ENCODE measurements at regions not wholly inside any gene's neighbourhood (a gene's known extent, or its start where the extent isn't known, plus 50 kb on each side); places are given as distances from the start of the nearest gene placed in this dataset.

DNA sequence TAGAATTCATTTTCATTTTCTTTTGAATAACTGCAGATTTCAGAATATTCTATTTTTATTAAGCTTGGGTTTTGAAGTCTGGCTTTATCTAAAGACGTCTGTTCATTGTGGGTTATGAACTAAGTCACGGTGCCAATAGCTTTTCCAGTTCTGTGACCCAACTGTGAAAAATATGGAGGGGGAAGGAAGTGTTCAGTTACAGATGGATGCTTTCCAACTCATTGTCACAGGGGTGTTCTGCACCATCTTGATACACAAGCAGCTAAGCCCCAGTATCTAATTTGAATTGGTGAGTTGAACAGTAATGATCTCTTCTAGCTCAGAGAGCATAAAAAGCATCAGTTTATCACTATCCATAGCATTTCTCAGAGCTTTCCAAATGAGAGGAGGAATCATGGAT, 710.6 kb downstream of the EDEM1 start:
- H2AFZ ChIP-seq (ENCODE audit: low read depth, low read length), result no peak overlapping the region
- POLR2A ChIA-PET, result no interaction called here
- no peaks in the 10 kb centered on the region for H3K9me1 ChIP-seq (ENCODE audit: control insufficient read depth, insufficient read depth, low read length)
- H3K36me3 ChIP-seq (ENCODE audit: control insufficient read depth, insufficient read depth, low read length), result no peaks in the 10 kb centered on the region
- TF ChIP-seq RFX7 (CRISPR knock-in tag; IDR thresholded peaks at IDR 0.05), result no peak
- CTCF ChIA-PET (ENCODE audit: low intra/inter-chr PET ratio), result interaction anchor here (0.5 kb wide), 1 partner anchor 483 kb away, joined by 3 read pairs; no protein-coding TSS in a partner anchor
- H3K27me3 ChIP-seq (ENCODE audit: control insufficient read depth in 2 of 2, insufficient read depth in 2 of 2, low read length in 2 of 2), result no peaks in the 10 kb centered on the region
- H3K4me3 ChIP-seq, result no peak overlapping the region
- H4K20me1 ChIP-seq (replicated peaks; ENCODE audit: control insufficient read depth, insufficient read depth, low read length), result no peaks in the 10 kb centered on the region
- H3K9ac ChIP-seq (ENCODE audit: insufficient read depth in 1 of 2, low read depth in 2 of 2, low read length in 2 of 2), result no peak overlapping the region
- H3K79me2 ChIP-seq (ENCODE audit: control insufficient read depth, insufficient read depth, low read length), result no peaks in the 10 kb centered on the region
- H3K4me2 ChIP-seq (ENCODE audit: insufficient read depth, low read length), result no peak overlapping the region
- DNase-seq (ENCODE audit: extremely low read depth in 1 of 4, low spot score in 3 of 4), result no peak
- BruUV-seq (replicated peaks), result no TSS peak
- no peaks in the 10 kb centered on the region for H3K4me1 ChIP-seq (replicated peaks in 1 of 2; ENCODE audit: control insufficient read depth in 2 of 2, insufficient read depth in 2 of 2, low read length in 2 of 2)
- WGBS (ENCODE audit: insufficient coverage, low coverage, missing lambda C conversion rate), result 0% methylated on average over 2 of the region's 2 CpGs
- no peak for ATAC-seq
- in situ Hi-C loops (cut with MboI) (no loop called here), intact Hi-C loops (cut with micrococcal nuclease) (loop anchor here (10.0 kb wide), 1 partner anchor 473 kb away; no protein-coding TSS in a partner anchor)
- no peaks in the 10 kb centered on the region for H3K9me3 ChIP-seq (replicated peaks; ENCODE audit: control insufficient read depth, insufficient read depth, low read depth, low read length)
- no peak for FAIRE-seq
- no peak overlapping the region for H3K27ac ChIP-seq (ENCODE audit: extremely low read depth, low read depth, low read length)

DNA sequence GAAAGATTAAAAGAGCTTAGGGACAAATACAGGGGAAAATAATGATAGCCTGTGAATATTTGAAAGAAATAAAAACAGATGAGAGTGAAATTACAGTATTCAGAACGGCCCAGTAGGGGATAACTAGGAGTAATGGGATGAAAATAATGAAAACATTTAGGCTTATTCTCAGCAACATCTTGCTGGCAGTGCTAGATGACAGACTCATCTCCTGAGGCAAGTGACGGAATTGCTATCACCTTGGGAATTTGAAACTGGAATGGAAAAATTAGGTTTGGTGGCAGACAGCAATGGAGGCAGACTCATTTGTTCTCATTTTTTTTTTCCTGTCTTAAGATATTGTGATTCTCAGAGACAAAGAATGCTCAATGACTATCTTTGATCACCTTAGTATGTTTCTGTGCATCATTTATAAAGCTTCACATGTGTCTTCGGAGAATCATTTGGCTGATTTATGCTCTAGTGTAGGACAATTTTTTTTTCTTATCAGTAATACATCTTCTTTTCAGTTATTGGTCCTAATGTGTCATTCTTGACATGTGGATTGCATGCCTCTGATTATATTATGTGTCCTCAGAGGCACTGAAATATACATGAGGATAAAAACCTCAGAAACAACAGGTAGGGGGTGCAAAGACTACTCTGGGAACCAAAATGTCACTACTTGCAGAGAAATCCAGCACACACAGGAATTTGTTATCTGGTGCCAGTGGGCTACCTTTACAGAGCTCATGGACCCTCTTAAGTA, 711.7 kb downstream of the EDEM1 start:
- ATAC-seq, result no peak
- FAIRE-seq, result no peak
- ChIA-PET CTCF (ENCODE audit: low intra/inter-chr PET ratio) (no interaction called here), POLR2A (interaction anchor here (0.7 kb wide), 1 partner anchor 587 kb away, joined by 3 read pairs; no protein-coding TSS in a partner anchor)
- H3K27ac ChIP-seq (ENCODE audit: extremely low read depth, low read depth, low read length), result no peak overlapping the region
- no peak overlapping the region for H3K9ac ChIP-seq (ENCODE audit: insufficient read depth in 1 of 2, low read depth in 2 of 2, low read length in 2 of 2)
- BruUV-seq (replicated peaks), result no TSS peak
- H2AFZ ChIP-seq (ENCODE audit: low read depth, low read length), result no peak overlapping the region
- no peaks in the 10 kb centered on the region for H3K9me1 ChIP-seq (ENCODE audit: control insufficient read depth, insufficient read depth, low read length)
- H3K79me2 ChIP-seq (ENCODE audit: control insufficient read depth, insufficient read depth, low read length), result no peaks in the 10 kb centered on the region
- H3K36me3 ChIP-seq (ENCODE audit: control insufficient read depth, insufficient read depth, low read length), result no peaks in the 10 kb centered on the region
- no peaks in the 10 kb centered on the region for H4K20me1 ChIP-seq (replicated peaks; ENCODE audit: control insufficient read depth, insufficient read depth, low read length)
- no peak overlapping the region for H3K4me3 ChIP-seq
- 0% methylated on average over 3 of the region's 3 CpGs for WGBS (ENCODE audit: insufficient coverage, low coverage, missing lambda C conversion rate)
- no peaks in the 10 kb centered on the region for H3K4me1 ChIP-seq (replicated peaks in 1 of 2; ENCODE audit: control insufficient read depth in 2 of 2, insufficient read depth in 2 of 2, low read length in 2 of 2)
- no peaks in the 10 kb centered on the region for H3K27me3 ChIP-seq (ENCODE audit: control insufficient read depth in 2 of 2, insufficient read depth in 2 of 2, low read length in 2 of 2)
- in situ Hi-C loops (cut with MboI) (no loop called here), intact Hi-C loops (cut with micrococcal nuclease) (loop anchor here (10.0 kb wide), 1 partner anchor 474 kb away; no protein-coding TSS in a partner anchor)
- no peak overlapping the region for H3K4me2 ChIP-seq (ENCODE audit: insufficient read depth, low read length)
- no peak for DNase-seq (ENCODE audit: extremely low read depth in 1 of 4, low spot score in 3 of 4)
- no peaks in the 10 kb centered on the region for H3K9me3 ChIP-seq (replicated peaks; ENCODE audit: control insufficient read depth, insufficient read depth, low read depth, low read length)
- TF ChIP-seq MYNN (IDR thresholded peaks at IDR 0.05) (no peak), MYNN (CRISPR knock-in tag; IDR thresholded peaks at IDR 0.05) (no peak), SMARCA4 (IDR thresholded peaks at IDR 0.05) (no peak), DDX20 (tag; IDR thresholded peaks at IDR 0.05; ENCODE audit: low read depth) (no peak), NCOR1 (IDR thresholded peaks at IDR 0.05) (no peak), FOSL1 (tag; conservative IDR thresholded peaks at IDR 0.05) (no peak)
- TF ChIP-seq, protein P1, sequence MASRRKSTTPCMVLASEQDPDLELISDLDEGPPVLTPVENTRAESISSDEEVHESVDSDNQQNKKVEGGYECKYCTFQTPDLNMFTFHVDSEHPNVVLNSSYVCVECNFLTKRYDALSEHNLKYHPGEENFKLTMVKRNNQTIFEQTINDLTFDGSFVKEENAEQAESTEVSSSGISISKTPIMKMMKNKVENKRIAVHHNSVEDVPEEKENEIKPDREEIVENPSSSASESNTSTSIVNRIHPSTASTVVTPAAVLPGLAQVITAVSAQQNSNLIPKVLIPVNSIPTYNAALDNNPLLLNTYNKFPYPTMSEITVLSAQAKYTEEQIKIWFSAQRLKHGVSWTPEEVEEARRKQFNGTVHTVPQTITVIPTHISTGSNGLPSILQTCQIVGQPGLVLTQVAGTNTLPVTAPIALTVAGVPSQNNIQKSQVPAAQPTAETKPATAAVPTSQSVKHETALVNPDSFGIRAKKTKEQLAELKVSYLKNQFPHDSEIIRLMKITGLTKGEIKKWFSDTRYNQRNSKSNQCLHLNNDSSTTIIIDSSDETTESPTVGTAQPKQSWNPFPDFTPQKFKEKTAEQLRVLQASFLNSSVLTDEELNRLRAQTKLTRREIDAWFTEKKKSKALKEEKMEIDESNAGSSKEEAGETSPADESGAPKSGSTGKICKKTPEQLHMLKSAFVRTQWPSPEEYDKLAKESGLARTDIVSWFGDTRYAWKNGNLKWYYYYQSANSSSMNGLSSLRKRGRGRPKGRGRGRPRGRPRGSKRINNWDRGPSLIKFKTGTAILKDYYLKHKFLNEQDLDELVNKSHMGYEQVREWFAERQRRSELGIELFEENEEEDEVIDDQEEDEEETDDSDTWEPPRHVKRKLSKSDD (conservative IDR thresholded peaks at IDR 0.05; ENCODE audit: low read length), result no peak
- TF ChIP-seq, protein P2, sequence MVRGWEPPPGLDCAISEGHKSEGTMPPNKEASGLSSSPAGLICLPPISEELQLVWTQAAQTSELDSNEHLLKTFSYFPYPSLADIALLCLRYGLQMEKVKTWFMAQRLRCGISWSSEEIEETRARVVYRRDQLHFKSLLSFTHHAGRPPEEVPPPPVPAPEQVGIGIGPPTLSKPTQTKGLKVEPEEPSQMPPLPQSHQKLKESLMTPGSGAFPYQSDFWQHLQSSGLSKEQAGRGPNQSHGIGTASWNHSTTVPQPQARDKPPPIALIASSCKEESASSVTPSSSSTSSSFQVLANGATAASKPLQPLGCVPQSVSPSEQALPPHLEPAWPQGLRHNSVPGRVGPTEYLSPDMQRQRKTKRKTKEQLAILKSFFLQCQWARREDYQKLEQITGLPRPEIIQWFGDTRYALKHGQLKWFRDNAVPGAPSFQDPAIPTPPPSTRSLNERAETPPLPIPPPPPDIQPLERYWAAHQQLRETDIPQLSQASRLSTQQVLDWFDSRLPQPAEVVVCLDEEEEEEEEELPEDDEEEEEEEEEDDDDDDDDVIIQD (CRISPR knock-in tag; IDR thresholded peaks at IDR 0.05), result no peak
- TF ChIP-seq, protein P3, sequence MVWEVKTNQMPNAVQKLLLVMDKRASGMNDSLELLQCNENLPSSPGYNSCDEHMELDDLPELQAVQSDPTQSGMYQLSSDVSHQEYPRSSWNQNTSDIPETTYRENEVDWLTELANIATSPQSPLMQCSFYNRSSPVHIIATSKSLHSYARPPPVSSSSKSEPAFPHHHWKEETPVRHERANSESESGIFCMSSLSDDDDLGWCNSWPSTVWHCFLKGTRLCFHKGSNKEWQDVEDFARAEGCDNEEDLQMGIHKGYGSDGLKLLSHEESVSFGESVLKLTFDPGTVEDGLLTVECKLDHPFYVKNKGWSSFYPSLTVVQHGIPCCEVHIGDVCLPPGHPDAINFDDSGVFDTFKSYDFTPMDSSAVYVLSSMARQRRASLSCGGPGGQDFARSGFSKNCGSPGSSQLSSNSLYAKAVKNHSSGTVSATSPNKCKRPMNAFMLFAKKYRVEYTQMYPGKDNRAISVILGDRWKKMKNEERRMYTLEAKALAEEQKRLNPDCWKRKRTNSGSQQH (CRISPR knock-in tag; IDR thresholded peaks at IDR 0.05), result no peak
